K562 (cell line): ENCODE measurements at regions not wholly inside any gene's neighbourhood (a gene's known extent, or its start where the extent isn't known, plus 50 kb on each side); places are given as distances from the start of the nearest gene placed in this dataset.

Experiments
- ARID3A ChIP-seq: IDR thresholded peaks from 2 replicates; pipeline ENCODE4 v1.6.1; 2012; ENCODE audit warnings: low read depth, low read length, improper control_type of control experiment, borderline replicate concordance
- HEY1 ChIP-seq: fragments of 250-450 bp; sonication (Bioruptor Pico); IDR thresholded peaks from 2 replicates; pipeline ENCODE4 v1.5.0; 2020; ENCODE audit warnings: mild to moderate bottlenecking, moderate library complexity, borderline replicate concordance
- HNRNPL ChIP-seq: fragments of 200-400 bp; formaldehyde crosslinking; IDR thresholded peaks from 2 replicates; pipeline ENCODE4 v1.6.1; 2017; ENCODE audit warnings: low read depth, mild to moderate bottlenecking, low read length
- LARP7 ChIP-seq: fragments of 450-650 bp; IDR thresholded peaks from 2 replicates; pipeline ENCODE4 v1.6.1; 2016
- MEF2A ChIP-seq: IDR thresholded peaks from 2 replicates; pipeline ENCODE4 v1.6.1; 2011; ENCODE audit warnings: low read depth, mild to moderate bottlenecking, low read length, moderate library complexity; ENCODE audit not compliant: control insufficient read depth
- MEF2D ChIP-seq: conservative IDR thresholded peaks from 2 replicates; pipeline ENCODE4 v1.6.1; 2016; ENCODE audit warnings: low read depth, missing genetic modification characterization, missing compliant biosample characterization
- MXI1 ChIP-seq: IDR thresholded peaks from 2 replicates; pipeline ENCODE4 v1.6.1; 2011; ENCODE audit warnings: low read depth, mild to moderate bottlenecking, improper control_type of control experiment, low read length
- MYC ChIP-seq, 2 experiments: fragments of 250-450 bp in 1 of 2; sonication (Bioruptor Pico) in 1 of 2; IDR thresholded peaks; 2 replicates each; pipeline versions ENCODE4 v1.5.1 to v1.6.1; 2012 to 2021; ENCODE audit warnings: low read depth in 2 of 2, borderline replicate concordance in 1 of 2, improper control_type of control experiment in 1 of 2, low read length in 1 of 2, mild to moderate bottlenecking in 1 of 2, moderate library complexity in 1 of 2
- POLR2A ChIP-seq: fragments of 450-650 bp; conservative IDR thresholded peaks from 2 replicates; pipeline ENCODE4 v1.6.1; 2016
- SIN3A ChIP-seq, 2 experiments: fragments of 150-350 bp in 1 of 2; IDR thresholded peaks; 2 replicates each; pipeline ENCODE4 v1.6.1; 2011 to 2016; ENCODE audit warnings: borderline replicate concordance in 2 of 2, low read depth in 2 of 2, low read length in 2 of 2, mild to moderate bottlenecking in 2 of 2, moderate library complexity in 2 of 2; ENCODE audit not compliant: control insufficient read depth in 1 of 2
- SIN3B ChIP-seq: fragments of 450-650 bp; IDR thresholded peaks from 2 replicates; pipeline ENCODE4 v1.6.1; 2017; ENCODE audit warnings: low read depth, mild to moderate bottlenecking, moderate library complexity
- SNIP1 ChIP-seq: fragments of 450-650 bp; IDR thresholded peaks from 2 replicates; pipeline ENCODE4 v1.7.1; 2017; ENCODE audit warnings: low read depth, mild to moderate bottlenecking
- TEAD4 ChIP-seq, 2 experiments: sonication (generic) in 1 of 2; formaldehyde crosslinking in 1 of 2; IDR thresholded peaks; 2 replicates each; pipeline versions ENCODE4 v1.6.1 to v1.8.0; 2012 to 2022; ENCODE audit warnings: borderline replicate concordance in 1 of 2, inconsistent platforms in 1 of 2, low read length in 1 of 2, mild to moderate bottlenecking in 1 of 2, missing genetic modification reagents in 1 of 2
- TF ChIP-seq, protein P1 (sequence below): sonication (generic); formaldehyde crosslinking; IDR thresholded peaks from 2 replicates; pipeline ENCODE4 v1.9.0; 2022; ENCODE audit warnings: mild to moderate bottlenecking, missing genetic modification reagents

DNA sequence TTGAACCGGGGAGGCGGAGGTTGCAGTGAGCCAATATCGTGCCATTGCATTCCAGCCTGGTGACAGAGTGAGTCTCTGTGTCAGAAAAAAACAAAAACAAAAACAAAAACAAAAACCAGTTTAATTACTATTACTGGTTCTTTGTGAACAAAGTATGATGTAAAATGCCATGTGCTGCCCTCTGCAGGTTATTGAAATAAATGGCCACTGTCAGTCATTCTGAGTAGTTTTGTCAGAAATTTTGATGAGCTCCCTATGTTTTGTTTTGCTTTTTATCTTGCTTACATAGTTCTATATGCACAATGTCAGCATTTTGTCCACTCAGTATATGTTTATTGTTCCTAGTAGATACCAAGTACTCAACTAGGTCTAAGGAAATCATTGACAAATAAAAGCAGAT is 423.6 kb upstream of the CHST9 start:
- TF ChIP-seq SNIP1 = no peak
- TF ChIP-seq SIN3B = no peak
- TF ChIP-seq HEY1 (CRISPR knock-in tag) = no peak
- TF ChIP-seq MEF2A = no peak
- TF ChIP-seq, protein P1, sequence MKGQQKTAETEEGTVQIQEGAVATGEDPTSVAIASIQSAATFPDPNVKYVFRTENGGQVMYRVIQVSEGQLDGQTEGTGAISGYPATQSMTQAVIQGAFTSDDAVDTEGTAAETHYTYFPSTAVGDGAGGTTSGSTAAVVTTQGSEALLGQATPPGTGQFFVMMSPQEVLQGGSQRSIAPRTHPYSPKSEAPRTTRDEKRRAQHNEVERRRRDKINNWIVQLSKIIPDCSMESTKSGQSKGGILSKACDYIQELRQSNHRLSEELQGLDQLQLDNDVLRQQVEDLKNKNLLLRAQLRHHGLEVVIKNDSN (CRISPR knock-in tag) = no peak
- TF ChIP-seq TEAD4 (IDR thresholded peaks at IDR 0.05; ENCODE audit: low read length) = no peak
- TF ChIP-seq TEAD4 (CRISPR knock-in tag; IDR thresholded peaks at IDR 0.05; ENCODE audit: borderline replicate concordance) = no peak
- no peak for TF ChIP-seq ARID3A
- no peak for TF ChIP-seq POLR2A
- no peak for TF ChIP-seq SIN3A (IDR thresholded peaks at IDR 0.05; ENCODE audit: borderline replicate concordance in 2 of 2, control insufficient read depth in 1 of 2, low read depth in 2 of 2, low read length in 2 of 2)
- TF ChIP-seq LARP7 = no peak
- TF ChIP-seq MXI1 = no peak
- TF ChIP-seq HNRNPL = no peak
- TF ChIP-seq MEF2D = no peak
- no peak for TF ChIP-seq MYC (IDR thresholded peaks at IDR 0.05; ENCODE audit: low read depth, low read length)
- no peak for TF ChIP-seq MYC (CRISPR knock-in tag; IDR thresholded peaks at IDR 0.05; ENCODE audit: borderline replicate concordance, low read depth)
